ENCODE measurements at regions not wholly inside any gene's neighbourhood (a gene's known extent, or its start where the extent isn't known, plus 50 kb on each side); places are given as distances from the start of the nearest gene placed in this dataset.
A peak's percentile ranks its signal among the peaks of the same experiment; 100 is the strongest.

DNA sequence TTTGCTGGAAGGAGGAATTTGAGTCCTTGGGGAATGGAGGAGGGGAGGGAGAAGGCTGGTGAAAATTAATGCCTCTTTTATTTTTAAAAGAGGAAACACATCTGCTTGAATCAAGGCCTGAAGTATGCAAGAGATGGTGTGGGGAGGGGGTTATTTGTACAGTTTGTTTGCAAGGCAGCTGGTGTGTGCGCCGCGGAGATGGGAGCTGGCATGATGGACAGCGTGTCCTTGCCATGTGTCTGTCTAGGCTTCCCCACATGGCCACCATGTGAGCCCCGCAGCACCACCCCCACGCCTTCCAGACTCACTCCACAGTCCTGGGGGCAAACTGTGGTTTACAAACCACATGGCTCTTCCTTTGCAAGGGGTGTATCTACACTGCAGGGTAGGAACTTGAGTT is 154.8 kb upstream of the APCDD1 start:
- CTCF ChIA-PET: no interaction called here
- BruUV-seq (replicated peaks): no TSS peak
- Histone ChIP-seq H3K4me1 (peaks cover 6% of the 10 kb centered on the region), H3K4me3 (ENCODE audit: low read depth, low read length) (no peak overlapping the region), H3K9me3 (no peaks in the 10 kb centered on the region), H3K27me3 (replicated peaks; ENCODE audit: control insufficient read depth, insufficient read depth, low read length) (no peaks in the 10 kb centered on the region), H3K36me3 (ENCODE audit: control insufficient read depth, insufficient read depth, low read length) (no peaks in the 10 kb centered on the region)
- DNase-seq: no peak
- intact Hi-C loops (cut with micrococcal nuclease; ENCODE audit: unreplicated experiment): no loop called here
- POLR2A ChIA-PET: no interaction called here
- no peaks in the 10 kb centered on the region for H3K4me1 Mint-ChIP-seq (ENCODE audit: low read depth, unreplicated experiment)
- no peaks in the 10 kb centered on the region for H3K27me3 Mint-ChIP-seq (ENCODE audit: insufficient read depth, unreplicated experiment)
- TF ChIP-seq CTCF (IDR thresholded peaks at IDR 0.05; ENCODE audit: insufficient read depth in 1 of 2, low read depth in 1 of 2, low read length in 1 of 2, severe bottlenecking in 1 of 2, unreplicated experiment in 1 of 2): no peak
- H3K9me3 Mint-ChIP-seq (ENCODE audit: unreplicated experiment): no peaks in the 10 kb centered on the region
- no peak overlapping the region for H3K4me3 Mint-ChIP-seq (ENCODE audit: unreplicated experiment)
- H3K36me3 Mint-ChIP-seq (ENCODE audit: insufficient read depth, unreplicated experiment): no peaks in the 10 kb centered on the region
- no peak overlapping the region for H3K27ac Mint-ChIP-seq (ENCODE audit: unreplicated experiment)

DNA sequence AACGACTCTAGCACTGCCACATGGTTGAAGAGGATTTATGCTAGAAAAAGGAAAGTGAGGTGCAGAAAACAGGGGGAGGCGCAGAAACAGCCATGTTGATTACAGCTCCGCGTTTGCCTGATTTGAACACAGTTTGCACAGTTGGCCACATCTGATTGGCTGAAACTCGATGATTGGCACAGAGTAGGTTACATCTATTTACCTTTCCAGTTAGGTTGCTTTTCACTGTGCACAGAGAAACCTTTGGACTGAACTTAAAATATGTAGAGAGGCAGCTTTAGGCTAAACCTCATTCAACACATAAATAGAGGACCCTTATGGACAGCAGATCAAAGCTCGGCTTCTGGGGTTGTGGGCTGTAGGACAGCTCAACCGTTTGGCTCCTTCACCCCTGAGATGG is 153.7 kb upstream of the APCDD1 start:
- no peak for TF ChIP-seq CTCF (IDR thresholded peaks at IDR 0.05; ENCODE audit: insufficient read depth in 1 of 2, low read depth in 1 of 2, low read length in 1 of 2, severe bottlenecking in 1 of 2, unreplicated experiment in 1 of 2)
- Mint-ChIP-seq H3K9me3 (ENCODE audit: unreplicated experiment) (no peaks in the 10 kb centered on the region), H3K27ac (ENCODE audit: unreplicated experiment) (no peak overlapping the region), H3K27me3 (ENCODE audit: insufficient read depth, unreplicated experiment) (no peaks in the 10 kb centered on the region), H3K4me3 (ENCODE audit: unreplicated experiment) (no peak overlapping the region), H3K4me1 (ENCODE audit: low read depth, unreplicated experiment) (no peaks in the 10 kb centered on the region), H3K36me3 (ENCODE audit: insufficient read depth, unreplicated experiment) (no peaks in the 10 kb centered on the region)
- H3K27me3 ChIP-seq (replicated peaks; ENCODE audit: control insufficient read depth, insufficient read depth, low read length): no peaks in the 10 kb centered on the region
- intact Hi-C loops (cut with micrococcal nuclease; ENCODE audit: unreplicated experiment): no loop called here
- H3K4me1 ChIP-seq: peaks cover 6% of the 10 kb centered on the region
- peak in 1 of 2 experiments; percentile 25 for DNase-seq
- H3K4me3 ChIP-seq (ENCODE audit: low read depth, low read length): no peak overlapping the region
- CTCF ChIA-PET: no interaction called here
- no peaks in the 10 kb centered on the region for H3K9me3 ChIP-seq
- no TSS peak for BruUV-seq (replicated peaks)
- H3K36me3 ChIP-seq (ENCODE audit: control insufficient read depth, insufficient read depth, low read length): no peaks in the 10 kb centered on the region
- POLR2A ChIA-PET: no interaction called here

DNA sequence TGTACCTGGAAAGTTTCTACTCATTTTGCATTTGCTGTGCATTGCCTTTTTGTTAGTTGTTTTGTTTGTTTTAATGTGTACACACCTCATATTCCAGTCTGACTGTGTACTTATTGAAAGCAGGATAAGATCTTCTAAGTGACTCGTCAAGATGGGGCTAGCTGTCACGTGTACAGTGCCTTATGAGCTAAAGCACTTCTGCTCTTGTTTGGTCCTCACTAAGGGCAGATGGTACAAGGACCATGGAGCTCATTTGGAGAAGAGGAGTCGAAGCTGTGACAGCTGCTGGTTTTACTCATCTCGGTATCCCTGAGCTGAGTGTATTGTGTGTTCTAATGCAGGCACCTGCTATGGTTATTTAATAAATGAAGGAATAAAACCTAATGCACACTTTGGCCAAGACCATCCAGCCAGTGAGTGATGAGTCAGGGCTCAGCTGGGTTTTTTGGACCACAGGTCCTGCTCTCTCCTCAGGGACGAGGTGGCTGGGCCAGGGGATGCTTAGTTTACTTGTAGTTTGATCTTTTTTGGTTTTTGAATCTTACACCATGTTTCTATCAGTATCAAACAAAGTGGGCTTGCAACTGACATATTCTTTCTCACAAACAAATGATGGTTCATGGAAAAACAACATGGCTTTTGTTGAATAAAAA is 152.5 kb upstream of the APCDD1 start:
- Mint-ChIP-seq H3K27me3 (ENCODE audit: insufficient read depth, unreplicated experiment) (no peaks in the 10 kb centered on the region), H3K27ac (ENCODE audit: unreplicated experiment) (no peak overlapping the region), H3K9me3 (ENCODE audit: unreplicated experiment) (no peaks in the 10 kb centered on the region), H3K36me3 (ENCODE audit: insufficient read depth, unreplicated experiment) (no peaks in the 10 kb centered on the region), H3K4me1 (ENCODE audit: low read depth, unreplicated experiment) (no peaks in the 10 kb centered on the region), H3K4me3 (ENCODE audit: unreplicated experiment) (no peak overlapping the region)
- ChIA-PET POLR2A (no interaction called here), CTCF (no interaction called here)
- no peak for DNase-seq
- intact Hi-C loops (cut with micrococcal nuclease; ENCODE audit: unreplicated experiment): no loop called here
- no TSS peak for BruUV-seq (replicated peaks)
- TF ChIP-seq CTCF (IDR thresholded peaks at IDR 0.05; ENCODE audit: insufficient read depth in 1 of 2, low read depth in 1 of 2, low read length in 1 of 2, severe bottlenecking in 1 of 2, unreplicated experiment in 1 of 2): no peak
- no peaks in the 10 kb centered on the region for H3K36me3 ChIP-seq (ENCODE audit: control insufficient read depth, insufficient read depth, low read length)
- no peak overlapping the region for H3K4me3 ChIP-seq (ENCODE audit: low read depth, low read length)
- peaks cover 6% of the 10 kb centered on the region for H3K4me1 ChIP-seq
- no peaks in the 10 kb centered on the region for H3K27me3 ChIP-seq (replicated peaks; ENCODE audit: control insufficient read depth, insufficient read depth, low read length)
- H3K9me3 ChIP-seq: no peaks in the 10 kb centered on the region
